Lower lobe of right lung (tissue), 2 donors: ENCODE measurements at regions not wholly inside any gene's neighbourhood (a gene's known extent, or its start where the extent isn't known, plus 50 kb on each side); places are given as distances from the start of the nearest gene placed in this dataset.

Source experiments
- ATAC-seq, 2 donors: fragments of 200-7000 bp; cut with Tn5 transposase; one replicate each; pipeline ENCODE4 v1.9.1; 2020 to 2022; ENCODE audit warnings: mild to moderate bottlenecking in 2 of 2, moderate library complexity in 2 of 2
- DNase-seq: peaks from one replicate; pipeline ENCODE4 v3.0.0-alpha.2; 2020
- H3K27ac ChIP-seq: fragments of 200-600 bp; one replicate; pipeline ENCODE4 v1.8.0; 2022
- H3K27me3 ChIP-seq: fragments of 200-600 bp; one replicate; pipeline ENCODE4 v1.8.0; 2022; ENCODE audit warnings: low read depth
- H3K36me3 ChIP-seq: fragments of 200-600 bp; one replicate; pipeline ENCODE4 v1.8.0; 2022; ENCODE audit warnings: mild to moderate bottlenecking
- H3K4me1 ChIP-seq: fragments of 200-600 bp; one replicate; pipeline ENCODE4 v1.8.0; 2022
- H3K4me3 ChIP-seq: fragments of 200-600 bp; one replicate; pipeline ENCODE4 v1.8.0; 2022; ENCODE audit warnings: mild to moderate bottlenecking
- H3K9me3 ChIP-seq: fragments of 200-600 bp; one replicate; pipeline ENCODE4 v1.8.0; 2022
- CTCF ChIP-seq: fragments of 200-600 bp; IDR thresholded peaks from one replicate; pipeline ENCODE4 v1.8.0; 2022; ENCODE audit warnings: antibody characterized with exemption, mild to moderate bottlenecking
- intact Hi-C: fragments of 100-400 bp; cut with DNase I; formaldehyde crosslinking; loops from one replicate; pipeline ENCODE4 v1.11.0; 2022
- donor health status: DM: no; HTN: yes; CAD: no; lungs with severe emphysema.

DNA sequence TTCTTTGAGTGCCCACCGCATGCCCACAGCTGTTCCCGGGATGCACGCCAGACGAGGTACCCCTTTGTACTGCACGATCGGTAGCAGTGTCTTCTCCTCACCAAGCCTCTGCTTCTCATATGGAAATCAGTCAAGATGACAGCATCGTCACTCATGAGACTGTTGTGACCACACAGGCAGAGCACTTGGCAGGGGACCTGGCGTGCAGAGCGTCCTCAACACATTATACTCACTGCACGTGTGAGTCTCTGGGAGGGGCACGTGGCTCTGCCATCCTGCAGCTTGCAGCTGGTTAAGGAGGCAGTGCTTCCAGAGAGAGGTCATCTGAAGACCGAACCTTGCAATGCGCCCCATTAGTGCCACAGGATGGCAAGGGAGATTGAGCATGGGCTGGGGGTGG lies 266.8 kb downstream of the NPHP4 start:
- Histone ChIP-seq H3K27ac (no peak overlapping the region), H3K27me3 (peaks cover 22% of the 10 kb centered on the region), H3K4me3 (no peak overlapping the region), H3K9me3 (no peaks in the 10 kb centered on the region), H3K4me1 (no peaks in the 10 kb centered on the region), H3K36me3 (no peaks in the 10 kb centered on the region)
- DNase-seq (peak; percentile 28), ATAC-seq (no peak)
- no peak for TF ChIP-seq CTCF
- intact Hi-C loops = no loop called here

DNA sequence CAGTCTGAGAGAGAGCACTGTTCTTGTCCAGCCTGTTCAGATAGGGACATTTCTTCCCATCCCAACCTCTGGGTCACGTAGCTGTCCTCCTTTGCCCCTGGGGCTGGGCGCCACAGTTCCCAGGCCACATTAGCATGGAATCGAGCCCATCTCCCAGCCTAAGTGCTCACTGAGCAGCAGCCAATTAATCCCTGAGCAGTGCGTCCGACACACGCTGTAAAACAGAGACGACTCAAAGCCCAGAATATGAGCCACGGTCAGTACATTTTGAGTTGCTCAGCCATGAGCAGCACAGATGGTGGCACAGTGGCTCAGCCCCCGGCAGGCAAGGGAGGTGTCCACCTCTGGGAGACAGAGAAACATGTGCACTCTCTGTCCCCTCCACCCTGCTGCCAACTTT lies 267.4 kb downstream of the NPHP4 start:
- no peak for TF ChIP-seq CTCF
- Histone ChIP-seq H3K4me1 (no peaks in the 10 kb centered on the region), H3K9me3 (no peaks in the 10 kb centered on the region), H3K4me3 (no peak overlapping the region), H3K27ac (no peak overlapping the region), H3K27me3 (peaks cover 22% of the 10 kb centered on the region), H3K36me3 (no peaks in the 10 kb centered on the region)
- ATAC-seq (no peak), DNase-seq (no peak)
- intact Hi-C loops = no loop called here

GRCh38 chr1:5722635-5723164 lies 269.5 kb downstream of the NPHP4 start:
- intact Hi-C loops = no loop called here
- no peak overlapping the region for H3K4me3 ChIP-seq
- peak; percentile 23 for DNase-seq
- no peaks in the 10 kb centered on the region for H3K9me3 ChIP-seq
- ATAC-seq = no peak
- TF ChIP-seq CTCF = no peak
- no peak overlapping the region for H3K27ac ChIP-seq
- no peaks in the 10 kb centered on the region for H3K36me3 ChIP-seq
- peaks cover 22% of the 10 kb centered on the region for H3K27me3 ChIP-seq
- H3K4me1 ChIP-seq = no peaks in the 10 kb centered on the region

GRCh38 chr1:5721634-5722215 lies 270.5 kb downstream of the NPHP4 start:
- Histone ChIP-seq H3K36me3 (no peaks in the 10 kb centered on the region), H3K27me3 (peaks cover 32% of the 10 kb centered on the region), H3K9me3 (no peaks in the 10 kb centered on the region), H3K4me1 (no peaks in the 10 kb centered on the region), H3K27ac (no peak overlapping the region), H3K4me3 (no peak overlapping the region)
- no peak for ATAC-seq
- no peak for TF ChIP-seq CTCF
- intact Hi-C loops = no loop called here
- DNase-seq = peak; percentile 5

DNA sequence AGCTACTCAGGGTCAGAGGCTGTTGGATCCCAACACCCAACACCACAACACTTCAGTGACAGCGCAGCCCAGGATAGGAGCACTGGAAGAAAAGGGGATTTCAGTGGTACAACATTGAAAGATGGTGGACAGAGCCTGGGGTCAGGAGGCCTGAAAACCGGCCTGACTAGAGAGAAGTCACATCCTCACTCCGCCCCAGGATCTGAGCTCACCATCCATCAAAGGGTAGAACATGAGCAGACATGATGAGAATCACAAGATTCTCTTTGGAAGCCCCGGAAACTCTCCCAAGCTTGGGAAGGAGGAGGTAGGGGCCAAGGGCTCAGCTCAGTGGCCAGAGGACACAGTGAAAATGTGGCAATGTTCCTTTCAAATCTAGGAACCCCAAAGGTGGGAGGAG lies 271.3 kb downstream of the NPHP4 start:
- peak; percentile 14 for DNase-seq
- no peaks in the 10 kb centered on the region for H3K9me3 ChIP-seq
- ATAC-seq = no peak

More for the DNA sequence above, 271.3 kb downstream of the NPHP4 start:
- H3K36me3 ChIP-seq = no peaks in the 10 kb centered on the region
- no peak for TF ChIP-seq CTCF
- peaks cover 32% of the 10 kb centered on the region for H3K27me3 ChIP-seq
- no peaks in the 10 kb centered on the region for H3K4me1 ChIP-seq
- H3K4me3 ChIP-seq = no peak overlapping the region
- intact Hi-C loops = no loop called here
- no peak overlapping the region for H3K27ac ChIP-seq
